HEK293 (cell line): ENCODE measurements at regions not wholly inside any gene's neighbourhood (a gene's known extent, or its start where the extent isn't known, plus 50 kb on each side); places are given as distances from the start of the nearest gene placed in this dataset.

ENCODE experiments used
- CTCF ChIA-PET: fragments of 350-600 bp; formaldehyde crosslinking; extraction: SDS; loops from one replicate; lab custom pipeline; 2021; ENCODE audit warnings: antibody characterized with exemption; lab: Yijun Ruan, JAX
- POLR2A ChIA-PET: fragments of 300-600 bp; formaldehyde crosslinking; extraction: SDS; loops from one replicate; lab custom pipeline; 2020; ENCODE audit warnings: antibody characterized with exemption, inconsistent platforms; lab: Yijun Ruan, JAX
- H3K27ac ChIP-seq: fragments of 200-500 bp; sonication (Bioruptor generic); 2 replicates; pipeline ENCODE4 v1.5.1; 2014; ENCODE audit warnings: low read depth, low read length, control low read depth, inconsistent platforms; ENCODE audit errors: extremely low read depth
- H3K36me3 ChIP-seq, 2 experiments: fragments of 200-500 bp in 1 of 2; sonication (Bioruptor generic) in 1 of 2; 1 replicate in 1 of 2; 2 replicates in 1 of 2; pipeline ENCODE4 v1.5.1; 2014 to 2017; ENCODE audit warnings: inconsistent platforms in 2 of 2, low read length in 2 of 2; ENCODE audit not compliant: control insufficient read depth in 2 of 2, insufficient read depth in 1 of 2
- H3K4me1 ChIP-seq: fragments of 200-500 bp; sonication (Bioruptor generic); 2 replicates; pipeline ENCODE4 v1.5.1; 2014; ENCODE audit warnings: mild to moderate bottlenecking, low read length, inconsistent platforms; ENCODE audit not compliant: control insufficient read depth, insufficient read depth
- H3K4me3 ChIP-seq: 2 replicates; pipeline ENCODE4 v1.5.1; 2011; ENCODE audit warnings: low read depth, mild to moderate bottlenecking, control low read depth, low read length, moderate library complexity
- H3K9me3 ChIP-seq: fragments of 200-500 bp; sonication (Bioruptor generic); 2 replicates; pipeline ENCODE4 v1.5.1; 2014; ENCODE audit warnings: low read depth, low read length, inconsistent platforms; ENCODE audit not compliant: control insufficient read depth, insufficient read depth
- HOXC10 ChIP-seq: sonication (generic); formaldehyde crosslinking; IDR thresholded peaks from 2 replicates; pipeline ENCODE4 v1.8.1; 2023; ENCODE audit warnings: mild to moderate bottlenecking, missing genetic modification reagents
- KLF9 ChIP-seq: fragments of 450-650 bp; formaldehyde crosslinking; IDR thresholded peaks from 2 replicates; pipeline ENCODE4 v1.5.1; 2016; ENCODE audit warnings: missing biosample characterization, missing genetic modification characterization, low read depth
- PRDM1 ChIP-seq: fragments of 450-650 bp; formaldehyde crosslinking; IDR thresholded peaks from 2 replicates; pipeline ENCODE4; 2016; ENCODE audit warnings: missing biosample characterization, missing genetic modification characterization
- SALL2 ChIP-seq: fragments of 450-650 bp; formaldehyde crosslinking; IDR thresholded peaks from 2 replicates; pipeline ENCODE4 v1.5.0; 2017; ENCODE audit warnings: missing biosample characterization, mild to moderate bottlenecking, missing genetic modification characterization, borderline replicate concordance
- SP7 ChIP-seq: fragments of 450-650 bp; formaldehyde crosslinking; IDR thresholded peaks from 2 replicates; pipeline ENCODE4 v1.5.1; 2016; ENCODE audit warnings: missing biosample characterization, missing genetic modification characterization
- WT1 ChIP-seq: fragments of 450-650 bp; formaldehyde crosslinking; IDR thresholded peaks from 2 replicates; pipeline ENCODE4 v1.5.1; 2016; ENCODE audit warnings: missing biosample characterization, missing genetic modification characterization
- ZBTB17 ChIP-seq: fragments of 450-650 bp; formaldehyde crosslinking; IDR thresholded peaks from 2 replicates; pipeline ENCODE4 v1.5.1; 2016; ENCODE audit warnings: missing biosample characterization, missing genetic modification characterization
- ZBTB20 ChIP-seq: fragments of 450-650 bp; formaldehyde crosslinking; IDR thresholded peaks from 2 replicates; pipeline ENCODE4 v1.5.1; 2016; ENCODE audit warnings: missing biosample characterization, missing genetic modification characterization
- ZNF280D ChIP-seq: fragments of 450-650 bp; formaldehyde crosslinking; IDR thresholded peaks from 2 replicates; pipeline ENCODE4 v1.5.1; 2016; ENCODE audit warnings: missing biosample characterization, missing genetic modification characterization
- ZNF366 ChIP-seq: fragments of 450-650 bp; formaldehyde crosslinking; conservative IDR thresholded peaks from 2 replicates; pipeline ENCODE4 v1.5.1; 2016; ENCODE audit warnings: missing biosample characterization, missing genetic modification characterization
- ZNF398 ChIP-seq: fragments of 450-650 bp; formaldehyde crosslinking; IDR thresholded peaks from 2 replicates; pipeline ENCODE4 v1.5.1; 2017; ENCODE audit warnings: missing biosample characterization, missing genetic modification characterization
- ZNF404 ChIP-seq: fragments of 450-650 bp; formaldehyde crosslinking; IDR thresholded peaks from 2 replicates; pipeline ENCODE4 v1.5.1; 2017; ENCODE audit warnings: missing biosample characterization, missing genetic modification characterization
- ZNF488 ChIP-seq: fragments of 450-650 bp; formaldehyde crosslinking; IDR thresholded peaks from 2 replicates; pipeline ENCODE4 v1.5.1; 2016; ENCODE audit warnings: missing biosample characterization, missing genetic modification characterization
- ZNF514 ChIP-seq: fragments of 450-650 bp; formaldehyde crosslinking; IDR thresholded peaks from 2 replicates; pipeline ENCODE4 v1.5.1; 2016; ENCODE audit warnings: missing biosample characterization, missing genetic modification characterization
- ZNF561 ChIP-seq: fragments of 450-650 bp; IDR thresholded peaks from 2 replicates; pipeline ENCODE4 v1.5.1; 2018; ENCODE audit warnings: missing biosample characterization, missing genetic modification characterization, borderline replicate concordance
- ZNF621 ChIP-seq: fragments of 450-650 bp; formaldehyde crosslinking; IDR thresholded peaks from 2 replicates; pipeline ENCODE4 v1.5.1; 2017; ENCODE audit warnings: missing biosample characterization, missing genetic modification characterization
- ZNF645 ChIP-seq: fragments of 450-650 bp; formaldehyde crosslinking; IDR thresholded peaks from 2 replicates; pipeline ENCODE4; 2016; ENCODE audit warnings: missing biosample characterization, missing genetic modification characterization
- ZNF664 ChIP-seq: fragments of 450-650 bp; formaldehyde crosslinking; IDR thresholded peaks from 2 replicates; pipeline ENCODE4 v1.5.1; 2016; ENCODE audit warnings: missing biosample characterization, missing genetic modification characterization
- ZNF707 ChIP-seq: fragments of 450-650 bp; formaldehyde crosslinking; IDR thresholded peaks from 2 replicates; pipeline ENCODE4 v1.5.1; 2016; ENCODE audit warnings: missing biosample characterization, missing genetic modification characterization
- ZSCAN16 ChIP-seq: fragments of 450-650 bp; formaldehyde crosslinking; IDR thresholded peaks from 2 replicates; pipeline ENCODE4 v1.5.1; 2016; ENCODE audit warnings: missing biosample characterization, missing genetic modification characterization
- ZSCAN30 ChIP-seq: fragments of 450-650 bp; IDR thresholded peaks from 2 replicates; pipeline ENCODE4 v1.5.1; 2018; ENCODE audit warnings: missing biosample characterization, mild to moderate bottlenecking, missing genetic modification characterization, moderate library complexity

- no peak for TF ChIP-seq ZNF645 (tag by site-specific recombination)
These were observed 118.9 kb downstream of the PTCSC3 start (continued) for GRCh38 chr14:36057452-36058116.

- ChIA-PET POLR2A (no interaction called here), CTCF (interaction anchor here (0.6 to 1.0 kb wide), 2 partner anchors 12 to 88 kb away, joined by 3 to 6 read pairs; no protein-coding TSS in a partner anchor)
- H3K9me3 ChIP-seq = no peaks in the 10 kb centered on the region
- TF ChIP-seq WT1 (tag by site-specific recombination) = 0 out of 2 replicates have a peak, but pooled peaks have one; percentile 29
- no peak for TF ChIP-seq SALL2 (tag by site-specific recombination)
- no peak for TF ChIP-seq ZNF621
- TF ChIP-seq ZNF398 (tag by site-specific recombination) = no peak
- no peak overlapping the region for H3K4me3 ChIP-seq
- no peaks in the 10 kb centered on the region for H3K36me3 ChIP-seq
- no peak overlapping the region for H3K27ac ChIP-seq
- peaks cover 12% of the 10 kb centered on the region for H3K4me1 ChIP-seq
These were observed 119.7 kb downstream of the PTCSC3 start for GRCh38 chr14:36056845-36057244.

GRCh38 chr14:36055681-36056225 is 120.8 kb downstream of the PTCSC3 start:
- ChIA-PET CTCF (interaction anchor here (0.6 to 1.4 kb wide), 2 partner anchors 14 to 333 kb away, joined by 3 to 10 read pairs; no protein-coding TSS in a partner anchor), POLR2A (no interaction called here)
- H3K9me3 ChIP-seq = no peaks in the 10 kb centered on the region
- TF ChIP-seq ZNF514 (tag by site-specific recombination) = no peak
- TF ChIP-seq ZNF404 = no peak
- TF ChIP-seq ZNF561 = no peak
- TF ChIP-seq ZSCAN30 = no peak
- TF ChIP-seq PRDM1 (tag by site-specific recombination) = no peak
- TF ChIP-seq ZNF645 (tag by site-specific recombination) = no peak
- no peak for TF ChIP-seq KLF9 (tag by site-specific recombination)
- TF ChIP-seq ZNF664 (tag by site-specific recombination) = no peak
- no peak for TF ChIP-seq HOXC10 (CRISPR knock-in tag)
- H3K36me3 ChIP-seq = no peaks in the 10 kb centered on the region
- no peak overlapping the region for H3K27ac ChIP-seq
- H3K4me3 ChIP-seq = no peak overlapping the region
- H3K4me1 ChIP-seq = peaks cover 12% of the 10 kb centered on the region

GRCh38 chr14:36055052-36055378 is 121.5 kb downstream of the PTCSC3 start:
- no peaks in the 10 kb centered on the region for H3K9me3 ChIP-seq
- no peak overlapping the region for H3K4me3 ChIP-seq
- ChIA-PET POLR2A (no interaction called here), CTCF (interaction anchor here (1.4 kb wide), 1 partner anchor 15 kb away, joined by 10 read pairs; no protein-coding TSS in a partner anchor)
- no peak overlapping the region for H3K27ac ChIP-seq
- H3K4me1 ChIP-seq = peaks cover 12% of the 10 kb centered on the region
- no peaks in the 10 kb centered on the region for H3K36me3 ChIP-seq
- no peak for TF ChIP-seq ZNF366 (tag by site-specific recombination)
- no peak for TF ChIP-seq ZNF664 (tag by site-specific recombination)
- no peak for TF ChIP-seq ZNF707 (tag by site-specific recombination)
- no peak for TF ChIP-seq ZSCAN16
- TF ChIP-seq SP7 (tag by site-specific recombination) = no peak
- no peak for TF ChIP-seq ZBTB20 (tag by site-specific recombination)
- TF ChIP-seq ZNF280D = no peak
- no peak for TF ChIP-seq ZNF488 (tag by site-specific recombination)
- TF ChIP-seq ZBTB17 = no peak
